Fibroblast of lung (primary cell): ENCODE measurements at regions not wholly inside any gene's neighbourhood (a gene's known extent, or its start where the extent isn't known, plus 50 kb on each side); places are given as distances from the start of the nearest gene placed in this dataset.
A peak's percentile ranks its signal among the peaks of the same experiment; 100 is the strongest.

Source experiments
- DNase-seq, 2 donors: peaks; one replicate each; pipeline versions ENCODE4 v3.0.0 to v3.0.0-alpha.2; 2010; ENCODE audit warnings: low read depth in 2 of 2
- H2AFZ ChIP-seq: 2 replicates; pipeline ENCODE4 v1.5.1; 2012; ENCODE audit warnings: low read length, control low read depth, inconsistent platforms
- H3K27ac ChIP-seq: 2 replicates; pipeline ENCODE4 v1.5.1; 2011; ENCODE audit warnings: low read length, control low read depth; ENCODE audit not compliant: insufficient read depth
- H3K27me3 ChIP-seq: 2 replicates; pipeline ENCODE4 v1.5.1; 2011; ENCODE audit warnings: mild to moderate bottlenecking, low read length; ENCODE audit not compliant: control insufficient read depth, insufficient read depth
- H3K36me3 ChIP-seq: 2 replicates; pipeline ENCODE4 v1.5.1; 2011; ENCODE audit warnings: low read length; ENCODE audit not compliant: control insufficient read depth, insufficient read depth
- H3K4me1 ChIP-seq: 2 replicates; pipeline ENCODE4 v1.5.1; 2011; ENCODE audit warnings: low read length; ENCODE audit not compliant: control insufficient read depth, insufficient read depth; ENCODE audit errors: extremely low read depth
- H3K4me2 ChIP-seq: 2 replicates; pipeline ENCODE4 v1.5.1; 2011; ENCODE audit warnings: low read length, control low read depth; ENCODE audit not compliant: insufficient read depth; ENCODE audit errors: extremely low read depth
- H3K4me3 ChIP-seq, 4 experiments: fragments of 200-600 bp in 1 of 4; sonication (generic) in 1 of 4; replicated peaks in 1 of 4; 2 replicates each; pipeline ENCODE4 v1.5.1; 2011 to 2016; ENCODE audit warnings: low read length in 4 of 4, low read depth in 3 of 4, mild to moderate bottlenecking in 3 of 4, control low read depth in 2 of 4, inconsistent platforms in 1 of 4, mixed read lengths in 1 of 4; ENCODE audit not compliant: insufficient read depth in 1 of 4; ENCODE audit errors: control extremely low read depth in 1 of 4
- H3K79me2 ChIP-seq: 2 replicates; pipeline ENCODE4 v1.5.1; 2012; ENCODE audit warnings: mild to moderate bottlenecking, low read length, inconsistent platforms; ENCODE audit not compliant: control insufficient read depth, insufficient read depth
- H3K9ac ChIP-seq: 2 replicates; pipeline ENCODE4 v1.5.1; 2011; ENCODE audit warnings: mild to moderate bottlenecking, low read length, control low read depth; ENCODE audit not compliant: insufficient read depth
- H3K9me3 ChIP-seq: 2 replicates; pipeline ENCODE4 v1.5.1; 2012; ENCODE audit warnings: low read depth, low read length; ENCODE audit not compliant: control insufficient read depth, insufficient read depth
- H4K20me1 ChIP-seq: 2 replicates; pipeline ENCODE4 v1.5.1; 2011; ENCODE audit warnings: low read length; ENCODE audit not compliant: control insufficient read depth, insufficient read depth; ENCODE audit errors: extremely low read depth
- EZH2 ChIP-seq: IDR thresholded peaks from 2 replicates; pipeline ENCODE4 v1.5.1; 2012; ENCODE audit warnings: low read length, control low read depth, mild to moderate bottlenecking; ENCODE audit errors: missing control alignments
- TF ChIP-seq, protein P1 (sequence below), 2 donors: IDR thresholded peaks in 1 of 2; conservative IDR thresholded peaks in 1 of 2; 1 replicate in 1 of 2; 2 replicates in 1 of 2; pipeline ENCODE4 v1.5.1; 2011 to 2012; ENCODE audit warnings: low read length in 2 of 2, control low read depth in 1 of 2, inconsistent platforms in 1 of 2, low read depth in 1 of 2, mild to moderate bottlenecking in 1 of 2

DNA sequence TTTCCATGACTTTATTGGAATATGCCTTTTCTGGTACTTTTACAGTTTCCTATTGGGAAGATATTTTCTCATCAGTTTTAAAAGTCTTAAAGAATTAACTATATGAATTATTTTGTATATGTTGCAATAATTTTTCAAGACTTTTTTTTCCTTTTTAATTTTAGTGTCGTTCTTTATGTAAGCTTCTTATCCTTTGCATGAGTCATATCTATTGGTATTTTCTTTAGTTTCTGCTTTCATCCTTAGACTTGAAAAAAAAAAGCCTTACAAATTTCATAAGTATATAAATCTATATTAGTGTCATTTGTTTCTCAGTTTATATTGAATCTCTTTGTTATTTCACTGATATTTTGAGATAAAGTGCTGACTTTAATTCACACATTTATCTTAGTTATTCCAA is 94.9 kb downstream of the DSEL start:
- peaks cover 2% of the 10 kb centered on the region for H3K4me1 ChIP-seq
- H3K27ac ChIP-seq, result no peak overlapping the region
- DNase-seq, result peak; percentile 26 to 48
- H3K9me3 ChIP-seq, result no peaks in the 10 kb centered on the region
- no peaks in the 10 kb centered on the region for H3K79me2 ChIP-seq
- TF ChIP-seq, protein P1, sequence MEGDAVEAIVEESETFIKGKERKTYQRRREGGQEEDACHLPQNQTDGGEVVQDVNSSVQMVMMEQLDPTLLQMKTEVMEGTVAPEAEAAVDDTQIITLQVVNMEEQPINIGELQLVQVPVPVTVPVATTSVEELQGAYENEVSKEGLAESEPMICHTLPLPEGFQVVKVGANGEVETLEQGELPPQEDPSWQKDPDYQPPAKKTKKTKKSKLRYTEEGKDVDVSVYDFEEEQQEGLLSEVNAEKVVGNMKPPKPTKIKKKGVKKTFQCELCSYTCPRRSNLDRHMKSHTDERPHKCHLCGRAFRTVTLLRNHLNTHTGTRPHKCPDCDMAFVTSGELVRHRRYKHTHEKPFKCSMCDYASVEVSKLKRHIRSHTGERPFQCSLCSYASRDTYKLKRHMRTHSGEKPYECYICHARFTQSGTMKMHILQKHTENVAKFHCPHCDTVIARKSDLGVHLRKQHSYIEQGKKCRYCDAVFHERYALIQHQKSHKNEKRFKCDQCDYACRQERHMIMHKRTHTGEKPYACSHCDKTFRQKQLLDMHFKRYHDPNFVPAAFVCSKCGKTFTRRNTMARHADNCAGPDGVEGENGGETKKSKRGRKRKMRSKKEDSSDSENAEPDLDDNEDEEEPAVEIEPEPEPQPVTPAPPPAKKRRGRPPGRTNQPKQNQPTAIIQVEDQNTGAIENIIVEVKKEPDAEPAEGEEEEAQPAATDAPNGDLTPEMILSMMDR (conservative IDR thresholded peaks at IDR 0.05 in 1 of 2, IDR thresholded peaks at IDR 0.05 in 1 of 2; ENCODE audit: low read depth in 1 of 2, low read length in 2 of 2), result no peak
- no peak for TF ChIP-seq EZH2
- no peaks in the 10 kb centered on the region for H3K36me3 ChIP-seq
- H3K4me3 ChIP-seq, result no peak overlapping the region
- no peak overlapping the region for H3K4me2 ChIP-seq
- no peak overlapping the region for H3K9ac ChIP-seq
- H4K20me1 ChIP-seq, result no peaks in the 10 kb centered on the region
- H3K27me3 ChIP-seq, result no peaks in the 10 kb centered on the region
- no peak overlapping the region for H2AFZ ChIP-seq

DNA sequence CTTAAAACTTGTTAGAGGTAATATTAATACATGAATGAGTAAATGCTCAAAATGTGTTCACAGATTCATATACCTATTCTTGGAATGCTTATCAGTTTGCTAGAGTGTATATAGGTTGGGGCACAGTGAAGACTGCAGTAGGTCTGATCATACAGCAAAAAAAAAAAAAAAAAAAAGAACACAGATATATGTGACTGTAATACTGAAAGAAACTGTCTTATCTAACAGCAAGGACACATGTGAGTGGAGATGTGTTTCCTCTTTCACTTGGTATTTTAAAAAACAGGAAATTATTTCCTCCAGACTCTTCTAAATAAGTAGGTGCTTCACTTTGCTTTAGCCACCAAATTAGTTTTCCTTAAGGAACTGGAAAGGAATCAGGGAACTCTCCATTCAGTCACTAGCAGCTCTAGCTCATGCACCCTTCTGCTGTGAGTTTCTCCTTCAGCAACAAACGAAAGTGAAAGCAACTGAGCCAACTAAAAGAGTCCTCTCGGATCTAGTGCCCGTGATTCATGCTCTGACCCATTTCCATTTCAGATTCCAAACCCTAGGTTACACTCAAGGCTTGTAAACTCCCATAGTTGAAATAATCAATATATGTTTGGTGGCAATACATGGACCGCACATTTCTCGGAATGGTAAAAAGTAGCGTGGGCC is 98.5 kb downstream of the DSEL start:
- Histone ChIP-seq H3K27me3 (no peaks in the 10 kb centered on the region), H3K9ac (no peak overlapping the region), H3K27ac (peak overlapping the region; percentile 34), H3K9me3 (no peaks in the 10 kb centered on the region), H3K4me2 (peak overlapping the region; percentile 87), H3K36me3 (no peaks in the 10 kb centered on the region), H4K20me1 (no peaks in the 10 kb centered on the region), H3K4me1 (no peaks in the 10 kb centered on the region), H3K79me2 (no peaks in the 10 kb centered on the region), H3K4me3 (peak overlapping the region in 3 of 4 experiments; percentile 22 to 44 (median 35)), H2AFZ (peak overlapping the region; percentile 65)
- TF ChIP-seq, protein P1 (conservative IDR thresholded peaks at IDR 0.05 in 1 of 2, IDR thresholded peaks at IDR 0.05 in 1 of 2; ENCODE audit: low read depth in 1 of 2, low read length in 2 of 2), result no peak
- no peak for TF ChIP-seq EZH2
- DNase-seq, result peak; percentile 52 to 66

DNA sequence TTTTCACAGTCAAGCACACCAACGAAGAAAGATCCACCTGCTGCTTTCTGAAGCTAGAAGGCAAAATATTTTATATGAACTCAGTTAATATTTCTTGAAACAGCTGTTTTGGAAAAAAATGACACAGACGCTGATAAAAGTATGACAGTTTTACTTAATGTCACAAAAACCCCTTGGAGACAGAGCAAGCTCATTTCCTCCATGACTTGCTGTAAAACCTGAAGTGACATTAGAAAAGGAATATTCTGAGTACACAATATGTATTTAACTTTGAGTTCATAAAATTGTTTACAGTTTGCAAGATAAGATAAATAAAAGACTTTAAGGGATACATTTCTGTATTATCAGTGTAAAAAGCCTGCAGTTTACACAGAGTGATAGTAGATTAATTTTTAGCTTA is 105.4 kb downstream of the DSEL start:
- Histone ChIP-seq H3K36me3 (no peaks in the 10 kb centered on the region), H3K4me2 (no peak overlapping the region), H3K4me1 (peaks cover 5% of the 10 kb centered on the region), H2AFZ (no peak overlapping the region), H3K27ac (no peak overlapping the region), H3K27me3 (no peaks in the 10 kb centered on the region), H3K4me3 (no peak overlapping the region), H3K9me3 (no peaks in the 10 kb centered on the region), H3K79me2 (no peaks in the 10 kb centered on the region), H4K20me1 (no peaks in the 10 kb centered on the region), H3K9ac (no peak overlapping the region)
- no peak for DNase-seq
- no peak for TF ChIP-seq EZH2
- TF ChIP-seq, protein P1 (conservative IDR thresholded peaks at IDR 0.05 in 1 of 2, IDR thresholded peaks at IDR 0.05 in 1 of 2; ENCODE audit: low read depth in 1 of 2, low read length in 2 of 2), result no peak
